Right lobe of liver (tissue), 4 donors: ENCODE measurements at regions not wholly inside any gene's neighbourhood (a gene's known extent, or its start where the extent isn't known, plus 50 kb on each side); places are given as distances from the start of the nearest gene placed in this dataset.

ENCODE experiments used
- CTCF ChIP-seq, 4 donors: fragments of 200-600 bp in 3 of 4; fragments of 450-650 bp in 1 of 4; IDR thresholded peaks; one replicate each; pipeline versions ENCODE4 v1.5.1 to v1.8.0; 2016 to 2022; ENCODE audit warnings: antibody characterized with exemption in 4 of 4, mild to moderate bottlenecking in 2 of 4
- POLR2A ChIP-seq: fragments of 450-650 bp; IDR thresholded peaks from one replicate; pipeline ENCODE4 v1.6.1; 2017; ENCODE audit warnings: antibody characterized with exemption, mild to moderate bottlenecking
- donor health status: DM: no; HTN: no; CAD: no.
- donor health status: DM: no; HTN: no; CAD: no.
- donor health status: DM: no; HTN: yes; CAD: no.

DNA sequence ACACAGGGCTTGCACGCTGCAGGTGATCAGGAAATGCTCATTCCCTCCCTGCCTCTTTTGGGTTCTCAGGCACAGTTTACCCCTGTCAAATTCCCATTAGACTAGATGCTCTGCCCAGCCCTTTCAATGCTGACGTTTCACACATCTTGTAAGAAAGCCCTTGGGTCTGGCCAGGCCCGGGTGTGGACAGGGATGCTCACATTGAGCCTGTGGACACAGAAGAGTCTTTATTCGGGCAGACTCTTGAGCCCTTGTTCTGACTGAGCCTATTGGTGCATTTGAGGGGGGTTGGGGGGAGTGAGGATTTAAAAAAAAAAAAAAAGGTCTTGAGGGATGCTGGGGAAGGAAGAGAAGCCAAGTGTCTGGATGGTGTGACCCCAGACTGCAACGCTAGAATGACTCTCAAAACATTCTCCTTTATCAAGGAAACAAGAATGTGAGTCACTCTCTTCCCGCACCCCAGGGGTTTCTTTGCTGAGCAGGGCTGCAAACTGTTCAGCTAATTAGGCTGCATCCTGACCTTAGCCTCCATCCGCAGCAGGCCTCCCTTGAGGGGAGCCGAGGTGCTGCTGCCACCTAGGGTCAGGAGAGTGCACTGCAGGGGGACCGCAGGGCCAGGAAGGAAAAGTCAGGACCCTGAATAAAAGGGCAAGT lies 53.6 kb upstream of the TMEM72 start:
- TF ChIP-seq CTCF (IDR thresholded peaks at IDR 0.05) = peak; percentile 89 to 98 (median 98)
- no peak for TF ChIP-seq POLR2A
